VCaP (cell line): ENCODE measurements at regions not wholly inside any gene's neighbourhood (a gene's known extent, or its start where the extent isn't known, plus 50 kb on each side); places are given as distances from the start of the nearest gene placed in this dataset.

Experiments
- H3K27ac ChIP-seq: fragments of 450-650 bp; 2 replicates; pipeline ENCODE4 v1.5.1; 2017
- TF ChIP-seq, protein P1 (sequence below): fragments of 450-650 bp; conservative IDR thresholded peaks from 2 replicates; pipeline ENCODE4 v1.5.1; 2017; ENCODE audit warnings: mild to moderate bottlenecking, moderate library complexity

GRCh38 chr7:50214126-50214670 is 90.3 kb upstream of the IKZF1 start:
- TF ChIP-seq, protein P1, sequence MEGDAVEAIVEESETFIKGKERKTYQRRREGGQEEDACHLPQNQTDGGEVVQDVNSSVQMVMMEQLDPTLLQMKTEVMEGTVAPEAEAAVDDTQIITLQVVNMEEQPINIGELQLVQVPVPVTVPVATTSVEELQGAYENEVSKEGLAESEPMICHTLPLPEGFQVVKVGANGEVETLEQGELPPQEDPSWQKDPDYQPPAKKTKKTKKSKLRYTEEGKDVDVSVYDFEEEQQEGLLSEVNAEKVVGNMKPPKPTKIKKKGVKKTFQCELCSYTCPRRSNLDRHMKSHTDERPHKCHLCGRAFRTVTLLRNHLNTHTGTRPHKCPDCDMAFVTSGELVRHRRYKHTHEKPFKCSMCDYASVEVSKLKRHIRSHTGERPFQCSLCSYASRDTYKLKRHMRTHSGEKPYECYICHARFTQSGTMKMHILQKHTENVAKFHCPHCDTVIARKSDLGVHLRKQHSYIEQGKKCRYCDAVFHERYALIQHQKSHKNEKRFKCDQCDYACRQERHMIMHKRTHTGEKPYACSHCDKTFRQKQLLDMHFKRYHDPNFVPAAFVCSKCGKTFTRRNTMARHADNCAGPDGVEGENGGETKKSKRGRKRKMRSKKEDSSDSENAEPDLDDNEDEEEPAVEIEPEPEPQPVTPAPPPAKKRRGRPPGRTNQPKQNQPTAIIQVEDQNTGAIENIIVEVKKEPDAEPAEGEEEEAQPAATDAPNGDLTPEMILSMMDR: no peak
- no peak overlapping the region for H3K27ac ChIP-seq

GRCh38 chr7:50213622-50214017 is 90.9 kb upstream of the IKZF1 start:
- TF ChIP-seq, protein P1: no peak
- H3K27ac ChIP-seq: no peak overlapping the region

DNA sequence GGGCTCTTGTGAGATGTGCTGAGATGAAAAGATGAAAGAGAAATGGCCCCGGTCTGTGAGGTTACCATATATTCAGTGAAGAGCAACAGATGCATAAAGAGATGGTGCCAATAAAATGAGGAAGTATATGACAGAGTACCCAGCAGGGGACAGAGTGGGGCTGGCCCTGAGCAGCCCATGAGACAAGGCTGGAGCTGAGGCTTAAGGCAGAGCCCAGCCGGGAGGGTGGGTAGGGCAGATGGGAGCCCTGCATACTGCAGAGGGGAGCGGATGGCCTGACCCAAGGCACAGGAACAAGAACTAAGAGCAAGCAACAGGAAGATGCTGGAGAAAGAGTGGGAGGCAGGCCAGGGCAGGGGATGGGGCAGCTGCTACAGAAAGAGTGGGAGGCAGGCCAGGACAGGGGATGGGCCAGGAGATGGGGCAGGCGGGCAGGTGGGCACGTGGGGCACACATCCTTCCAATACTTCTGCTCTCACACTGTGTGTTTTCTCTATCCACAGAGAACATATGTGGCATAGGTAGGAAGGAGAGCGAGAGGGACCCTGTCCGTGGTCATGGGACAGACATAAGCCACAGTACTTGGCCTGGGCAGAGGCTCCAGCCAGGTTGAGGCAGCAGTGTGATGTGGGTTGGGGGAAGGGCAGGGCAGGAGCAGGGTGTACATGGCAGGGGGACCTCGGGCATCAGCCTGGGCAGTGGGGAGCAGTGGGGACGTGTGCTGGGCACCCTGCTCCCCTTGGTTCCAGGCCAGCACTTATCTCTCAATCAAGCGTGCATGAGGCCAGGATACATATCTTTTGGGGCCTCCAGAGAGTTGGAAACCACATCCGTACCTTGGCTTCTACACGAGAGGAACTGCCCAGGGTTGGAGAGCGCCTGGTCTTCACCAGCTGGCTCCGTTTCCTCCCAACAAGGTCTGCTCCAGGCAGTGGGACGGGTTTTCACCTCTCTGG is 91.6 kb upstream of the IKZF1 start:
- TF ChIP-seq, protein P1: no peak
- H3K27ac ChIP-seq: no peak overlapping the region

- TF ChIP-seq, protein P1: no peak
- no peak overlapping the region for H3K27ac ChIP-seq
Measured at GRCh38 chr7:50212016-50212325, 92.5 kb upstream of the IKZF1 start.

GRCh38 chr7:50211130-50212015 is 93.1 kb upstream of the IKZF1 start:
- no peak overlapping the region for H3K27ac ChIP-seq
- TF ChIP-seq, protein P1: no peak

DNA sequence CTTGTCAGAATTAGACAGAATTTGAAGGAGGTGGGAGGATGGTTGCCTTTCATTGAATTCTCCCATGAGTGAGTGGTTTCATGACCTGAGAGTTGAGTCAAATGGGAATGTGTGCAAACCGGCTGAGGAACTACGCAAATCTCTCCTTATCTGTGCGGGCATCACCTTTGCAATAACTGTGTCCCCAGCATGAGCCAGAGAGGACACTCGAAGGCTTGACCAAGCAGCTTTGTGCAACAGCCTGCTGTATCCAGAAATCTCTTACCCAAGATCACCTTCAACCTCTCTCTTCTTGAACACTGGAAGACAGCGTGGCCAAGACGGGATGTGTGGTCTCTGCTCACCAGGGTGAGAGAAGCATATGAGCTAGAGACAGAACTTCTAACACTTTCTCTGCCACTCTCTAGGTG is 93.8 kb upstream of the IKZF1 start:
- H3K27ac ChIP-seq: no peak overlapping the region
- TF ChIP-seq, protein P1: no peak

DNA sequence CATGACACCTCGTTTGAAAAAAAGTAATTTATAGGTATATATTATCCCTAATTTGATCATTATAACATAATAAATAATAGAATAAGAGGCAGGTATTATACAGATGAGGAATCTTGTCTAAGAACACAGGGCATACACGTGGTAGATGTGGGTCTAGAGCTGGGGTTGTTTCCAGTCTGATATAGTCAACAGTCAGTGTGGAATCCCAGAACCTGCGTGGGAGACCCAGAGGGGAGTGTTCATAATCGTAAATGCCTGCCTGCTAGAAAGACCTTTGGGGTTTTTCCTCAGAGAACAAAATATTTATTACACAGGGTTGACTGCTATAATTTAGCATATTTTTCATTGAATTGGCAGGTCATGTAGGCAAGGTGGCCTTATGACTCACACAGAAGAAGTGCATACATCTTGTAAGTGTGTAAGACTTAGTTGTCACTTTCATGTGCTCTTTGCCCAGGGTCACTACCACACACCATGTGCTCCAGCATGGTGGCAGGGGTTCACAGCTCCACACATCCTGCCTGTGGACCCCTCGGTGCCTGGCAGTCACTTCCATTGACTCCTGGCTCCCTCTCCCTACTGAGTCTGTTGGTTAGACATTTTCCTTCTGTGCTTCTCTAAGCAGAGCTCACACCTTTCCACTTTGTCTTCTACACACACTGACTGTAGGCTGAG is 94.9 kb upstream of the IKZF1 start:
- no peak overlapping the region for H3K27ac ChIP-seq
- TF ChIP-seq, protein P1: no peak
